Peyer's patch (tissue), 4 donors: ENCODE measurements at regions not wholly inside any gene's neighbourhood (a gene's known extent, or its start where the extent isn't known, plus 50 kb on each side); places are given as distances from the start of the nearest gene placed in this dataset.

Experiments
- DNase-seq, 3 donors: peaks; one replicate each; pipeline ENCODE4 v3.0.0-alpha.2; 2017 to 2019
- H3K27ac ChIP-seq, 4 donors: fragments of 200-600 bp; sonication (generic); one replicate each; pipeline ENCODE4 v1.5.1; 2016 to 2019
- H3K27me3 ChIP-seq, 2 donors: fragments of 200-600 bp; sonication (generic); one replicate each; pipeline ENCODE4 v1.5.1; 2019
- H3K36me3 ChIP-seq, 3 donors: fragments of 200-600 bp; sonication (generic); one replicate each; pipeline ENCODE4 v1.5.1; 2016 to 2019
- H3K4me1 ChIP-seq, 4 donors: fragments of 200-600 bp; sonication (generic); one replicate each; pipeline ENCODE4 v1.5.1; 2016 to 2019
- H3K4me3 ChIP-seq, 4 donors: fragments of 200-600 bp; sonication (generic); 1 replicate in 3 of 4; 2 replicates in 1 of 4; pipeline ENCODE4 v1.5.1; 2016 to 2019; ENCODE audit warnings: mild to moderate bottlenecking in 1 of 4
- H3K9me3 ChIP-seq, 4 donors: fragments of 200-600 bp; sonication (generic); one replicate each; pipeline ENCODE4 v1.5.1; 2016 to 2019; ENCODE audit warnings: mild to moderate bottlenecking in 1 of 4
- CTCF ChIP-seq, 6 experiments: fragments of 450-650 bp in 4 of 6; fragments of 200-600 bp in 2 of 6; sonication (generic) in 1 of 6; IDR thresholded peaks; one replicate each; pipeline ENCODE4 v1.5.1; 2017 to 2019; ENCODE audit warnings: antibody characterized with exemption in 6 of 6, mild to moderate bottlenecking in 3 of 6, moderate library complexity in 1 of 6
- POLR2A ChIP-seq, 2 donors: fragments of 450-650 bp; IDR thresholded peaks; one replicate each; pipeline ENCODE4 v1.5.1; 2017; ENCODE audit warnings: antibody characterized with exemption in 2 of 2, mild to moderate bottlenecking in 2 of 2, moderate library complexity in 2 of 2

- no peaks in the 10 kb centered on the region for H3K27me3 ChIP-seq
- no peak overlapping the region for H3K27ac ChIP-seq
- H3K4me1 ChIP-seq = no peaks in the 10 kb centered on the region
- H3K9me3 ChIP-seq = peaks cover 0 to 2% (median 0%) of the 10 kb centered on the region in 4 donors
- H3K36me3 ChIP-seq = no peaks in the 10 kb centered on the region
- DNase-seq = no peak
- TF ChIP-seq CTCF (IDR thresholded peaks at IDR 0.05) (no peak), POLR2A (IDR thresholded peaks at IDR 0.05) (no peak)
- no peak overlapping the region for H3K4me3 ChIP-seq
Observed at GRCh38 chr6:165117121-165117520, 192.3 kb downstream of the C6orf118 start.

- H3K4me1 ChIP-seq = no peaks in the 10 kb centered on the region
- H3K4me3 ChIP-seq = no peak overlapping the region
- H3K27ac ChIP-seq = no peak overlapping the region
- H3K27me3 ChIP-seq = no peaks in the 10 kb centered on the region
- no peak for DNase-seq
- H3K36me3 ChIP-seq = no peaks in the 10 kb centered on the region
- TF ChIP-seq CTCF (IDR thresholded peaks at IDR 0.05) = no peak
- peaks cover 0 to 2% (median 0%) of the 10 kb centered on the region in 4 donors for H3K9me3 ChIP-seq
Observed at GRCh38 chr6:165110860-165111259, 198.5 kb downstream of the C6orf118 start.

GRCh38 chr6:165109011-165109410, 200.4 kb downstream of the C6orf118 start:
- Histone ChIP-seq H3K36me3 (no peaks in the 10 kb centered on the region), H3K9me3 (no peaks in the 10 kb centered on the region), H3K27me3 (no peaks in the 10 kb centered on the region), H3K27ac (no peak overlapping the region), H3K4me3 (no peak overlapping the region), H3K4me1 (no peaks in the 10 kb centered on the region)
- TF ChIP-seq POLR2A (IDR thresholded peaks at IDR 0.05) (no peak), CTCF (IDR thresholded peaks at IDR 0.05) (no peak)
- no peak for DNase-seq

- H3K36me3 ChIP-seq = no peaks in the 10 kb centered on the region
- DNase-seq = no peak
- H3K9me3 ChIP-seq = no peaks in the 10 kb centered on the region
- no peak overlapping the region for H3K27ac ChIP-seq
- no peaks in the 10 kb centered on the region for H3K27me3 ChIP-seq
- H3K4me3 ChIP-seq = no peak overlapping the region
- TF ChIP-seq CTCF (IDR thresholded peaks at IDR 0.05) (no peak), POLR2A (IDR thresholded peaks at IDR 0.05) (no peak)
- no peaks in the 10 kb centered on the region for H3K4me1 ChIP-seq
Observed at GRCh38 chr6:165106261-165106660, 203.1 kb downstream of the C6orf118 start.

- no peak for DNase-seq
- Histone ChIP-seq H3K27me3 (no peaks in the 10 kb centered on the region), H3K4me3 (no peak overlapping the region), H3K27ac (no peak overlapping the region), H3K36me3 (no peaks in the 10 kb centered on the region), H3K4me1 (no peaks in the 10 kb centered on the region), H3K9me3 (peaks cover 0 to 4% (median 0%) of the 10 kb centered on the region in 4 donors)
- no peak for TF ChIP-seq CTCF (IDR thresholded peaks at IDR 0.05)
- no peak for TF ChIP-seq POLR2A (IDR thresholded peaks at IDR 0.05)
Observed at GRCh38 chr6:165098165-165098564, 211.2 kb downstream of the C6orf118 start.

GRCh38 chr6:165096868-165097267, 212.5 kb downstream of the C6orf118 start:
- DNase-seq = no peak
- H3K27me3 ChIP-seq = no peaks in the 10 kb centered on the region
- H3K9me3 ChIP-seq = peaks cover 0 to 4% (median 0%) of the 10 kb centered on the region in 4 donors
- TF ChIP-seq CTCF (IDR thresholded peaks at IDR 0.05) (no peak), POLR2A (IDR thresholded peaks at IDR 0.05) (no peak)
- H3K36me3 ChIP-seq = no peaks in the 10 kb centered on the region
- no peak overlapping the region for H3K27ac ChIP-seq
- no peaks in the 10 kb centered on the region for H3K4me1 ChIP-seq
- H3K4me3 ChIP-seq = no peak overlapping the region
